CD14-positive monocyte (primary cell): ENCODE measurements at regions not wholly inside any gene's neighbourhood (a gene's known extent, or its start where the extent isn't known, plus 50 kb on each side); places are given as distances from the start of the nearest gene placed in this dataset.

Experiments used
- DNase-seq, 3 donors: peaks; one replicate each; pipeline ENCODE4 v3.0.0-alpha.2; 2011 to 2022
- H2AFZ ChIP-seq: 2 replicates; pipeline ENCODE4 v1.6.0; 2012; ENCODE audit warnings: mild to moderate bottlenecking, low read depth, low read length, inconsistent platforms; ENCODE audit not compliant: insufficient read depth, poor library complexity, severe bottlenecking
- H3K27ac ChIP-seq, 2 donors: 1 replicate in 1 of 2; 2 replicates in 1 of 2; pipeline ENCODE4 v1.5.1; 2012 to 2013; ENCODE audit warnings: low read length in 2 of 2, control low read depth in 1 of 2, inconsistent platforms in 1 of 2, low read depth in 1 of 2, mild to moderate bottlenecking in 1 of 2
- H3K27me3 ChIP-seq, 2 donors: one replicate each; pipeline versions ENCODE4 v1.6.0 to v1.6.1; 2011 to 2013; ENCODE audit warnings: low read length in 2 of 2; ENCODE audit not compliant: control insufficient read depth in 2 of 2, insufficient read depth in 2 of 2
- H3K36me3 ChIP-seq, 2 donors: replicated peaks in 1 of 2; 1 replicate in 1 of 2; 2 replicates in 1 of 2; pipeline versions ENCODE4 v1.5.1 to v1.6.1; 2012 to 2013; ENCODE audit warnings: low read length in 2 of 2, control low read depth in 1 of 2, inconsistent platforms in 1 of 2, mild to moderate bottlenecking in 1 of 2; ENCODE audit not compliant: insufficient read depth in 2 of 2, control insufficient read depth in 1 of 2
- H3K4me1 ChIP-seq, 2 donors: 1 replicate in 1 of 2; 2 replicates in 1 of 2; pipeline versions ENCODE4 v1.5.1 to v1.6.1; 2012 to 2013; ENCODE audit warnings: low read length in 2 of 2, control low read depth in 1 of 2, inconsistent platforms in 1 of 2, mild to moderate bottlenecking in 1 of 2, moderate library complexity in 1 of 2; ENCODE audit not compliant: insufficient read depth in 2 of 2, control insufficient read depth in 1 of 2
- H3K4me2 ChIP-seq: replicated peaks from 2 replicates; pipeline ENCODE3; 2012; ENCODE audit warnings: low read length, moderate library complexity, mild to moderate bottlenecking; ENCODE audit not compliant: poor library complexity, severe bottlenecking; ENCODE audit errors: extremely low read depth
- H3K4me3 ChIP-seq, 3 experiments: fragments of 200-600 bp in 1 of 3; sonication (generic) in 1 of 3; replicated peaks in 1 of 3; 1 replicate in 2 of 3; 2 replicates in 1 of 3; pipeline ENCODE4 v1.5.1; 2011 to 2013; ENCODE audit warnings: low read length in 3 of 3, mild to moderate bottlenecking in 3 of 3, control low read depth in 2 of 3, low read depth in 2 of 3, inconsistent platforms in 1 of 3, moderate library complexity in 1 of 3
- H3K79me2 ChIP-seq: 2 replicates; pipeline ENCODE4 v1.6.0; 2012; ENCODE audit warnings: mild to moderate bottlenecking, control low read depth, inconsistent platforms, low read length, moderate library complexity; ENCODE audit not compliant: insufficient read depth
- H3K9ac ChIP-seq: 2 replicates; pipeline ENCODE4 v1.6.0; 2017; ENCODE audit warnings: low read length, mild to moderate bottlenecking; ENCODE audit not compliant: insufficient read depth, poor library complexity, severe bottlenecking
- H3K9me3 ChIP-seq, 2 donors: replicated peaks in 1 of 2; 1 replicate in 1 of 2; 2 replicates in 1 of 2; pipeline versions ENCODE4 v1.5.1 to v1.6.1; 2012 to 2013; ENCODE audit warnings: low read length in 2 of 2, control low read depth in 1 of 2; ENCODE audit not compliant: control insufficient read depth in 1 of 2, insufficient read depth in 1 of 2
- H4K20me1 ChIP-seq: 2 replicates; pipeline ENCODE4 v1.6.0; 2012; ENCODE audit warnings: mild to moderate bottlenecking, low read length, control low read depth, moderate library complexity; ENCODE audit not compliant: insufficient read depth
- H3K27ac Mint-ChIP-seq, 7 donors: one replicate each; pipeline ENCODE4 v1.8.0; 2020; ENCODE audit warnings: mild to moderate bottlenecking in 7 of 7, mixed read lengths in 7 of 7, moderate library complexity in 6 of 7, inconsistent platforms in 2 of 7
- H3K27me3 Mint-ChIP-seq, 3 donors: one replicate each; pipeline ENCODE4 v1.8.0; 2021 to 2022; ENCODE audit warnings: low read depth in 3 of 3, mild to moderate bottlenecking in 3 of 3, mixed read lengths in 3 of 3, moderate library complexity in 3 of 3, inconsistent platforms in 1 of 3
- H3K36me3 Mint-ChIP-seq, 2 donors: one replicate each; pipeline ENCODE4 v1.8.0; 2020; ENCODE audit warnings: mixed read lengths in 2 of 2, inconsistent platforms in 1 of 2, mild to moderate bottlenecking in 1 of 2
- H3K4me1 Mint-ChIP-seq: one replicate; pipeline ENCODE4 v1.8.0; 2020; ENCODE audit warnings: mild to moderate bottlenecking, mixed read lengths
- H3K4me3 Mint-ChIP-seq, 2 donors: one replicate each; pipeline ENCODE4 v1.8.0; 2020; ENCODE audit warnings: mild to moderate bottlenecking in 2 of 2, mixed read lengths in 2 of 2, moderate library complexity in 1 of 2
- H3K9me3 Mint-ChIP-seq, 7 donors: one replicate each; pipeline ENCODE4 v1.8.0; 2020 to 2022; ENCODE audit warnings: mixed read lengths in 7 of 7, mild to moderate bottlenecking in 6 of 7, moderate library complexity in 6 of 7, inconsistent platforms in 2 of 7
- WGBS: methylation state at CpG from one replicate; pipeline ENCODE4 v1.1.5; 2013; ENCODE audit warnings: missing lambda C conversion rate; ENCODE audit not compliant: insufficient coverage; 5-methylcytosine and 5-hydroxymethylcytosine counted together
- intact Hi-C, 2 donors: fragments of 100-400 bp; cut with micrococcal nuclease; formaldehyde crosslinking; loops; one replicate each; pipeline versions ENCODE4 v1.15.0 to v1.15.1; 2023
- TF ChIP-seq, protein P1 (sequence below): fragments of 200-600 bp; IDR thresholded peaks from one replicate; pipeline ENCODE4 v1.8.0; 2022; ENCODE audit warnings: antibody characterized with exemption, mild to moderate bottlenecking

DNA sequence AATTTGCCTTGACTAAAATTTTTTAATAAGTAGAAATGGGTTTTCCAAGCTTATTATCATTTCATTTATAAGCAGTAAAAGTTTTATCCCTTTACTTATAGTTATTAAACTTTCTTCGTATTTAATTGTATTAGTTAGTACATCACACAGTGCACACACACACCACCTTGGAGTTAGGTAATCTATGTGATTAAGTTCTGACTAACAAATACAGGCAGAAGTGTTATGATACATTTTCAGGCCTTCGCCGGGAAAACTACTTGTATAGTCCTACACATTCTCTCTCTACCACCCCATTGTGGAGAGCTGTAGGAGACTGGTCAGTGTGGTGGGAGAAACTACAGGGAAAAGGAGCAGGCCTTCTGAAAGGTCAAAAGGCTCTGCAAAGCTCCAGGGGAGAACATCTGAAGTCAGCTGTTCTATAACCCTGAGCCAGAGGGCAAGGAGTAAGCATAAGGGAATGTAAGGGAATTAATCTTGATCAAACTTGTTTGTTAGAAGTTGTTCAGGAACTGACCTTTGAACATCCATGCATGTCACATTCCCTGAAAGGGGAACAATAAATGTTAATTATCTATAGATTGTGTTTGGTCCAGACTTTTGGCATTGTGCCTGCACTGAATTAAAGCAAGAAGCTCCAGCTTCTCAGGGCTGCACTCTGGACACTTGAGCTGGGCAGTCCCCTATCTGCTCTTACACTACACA, 231.7 kb downstream of the FSIP2 start:
- Histone ChIP-seq H3K79me2 (no peaks in the 10 kb centered on the region), H2AFZ (no peak overlapping the region)

DNA sequence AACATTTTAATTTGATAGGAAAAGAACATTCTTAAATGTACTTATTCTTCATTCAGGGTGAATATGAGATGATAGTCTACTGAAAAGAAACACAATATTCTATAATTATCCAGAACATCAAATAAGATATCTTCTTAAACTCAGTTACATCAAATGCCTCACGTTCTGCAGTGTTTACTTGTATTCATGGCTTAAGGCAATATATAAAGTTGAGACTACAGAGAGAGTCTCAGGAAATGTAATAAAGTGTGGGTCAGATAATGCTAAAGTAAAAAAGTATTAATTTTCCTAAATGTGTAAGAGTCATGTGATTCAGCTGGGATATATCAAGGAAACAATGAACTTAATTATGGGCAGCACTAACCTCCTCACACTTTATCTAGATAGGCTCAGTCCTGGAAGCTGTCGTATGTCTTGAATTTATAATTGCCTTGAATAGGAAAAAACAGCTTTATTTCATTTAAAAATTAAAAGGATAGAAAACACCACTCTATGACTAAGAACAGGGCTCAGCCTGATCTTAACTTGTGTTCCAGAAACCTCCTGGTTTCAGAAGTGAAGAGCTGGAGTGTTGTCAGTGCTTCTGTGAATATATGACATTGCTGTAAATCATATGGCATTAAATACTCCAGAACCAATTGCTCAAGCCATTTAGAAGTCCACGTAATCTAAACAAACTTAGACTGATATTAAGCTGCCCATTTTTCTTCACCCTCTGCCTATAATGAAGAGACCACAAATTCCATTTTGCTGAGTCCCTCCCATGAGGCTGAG, 240.2 kb downstream of the FSIP2 start:
- Histone ChIP-seq H3K36me3 (no peaks in the 10 kb centered on the region), H3K4me2 (no peak overlapping the region), H3K79me2 (no peaks in the 10 kb centered on the region), H3K9me3 (no peaks in the 10 kb centered on the region), H3K4me1 (no peaks in the 10 kb centered on the region), H3K4me3 (no peak overlapping the region), H3K27me3 (no peaks in the 10 kb centered on the region), H4K20me1 (no peaks in the 10 kb centered on the region), H3K27ac (no peak overlapping the region), H3K9ac (no peak overlapping the region), H2AFZ (no peak overlapping the region)
- H3K4me1 Mint-ChIP-seq: no peaks in the 10 kb centered on the region
- intact Hi-C loops: no loop called here
- no peak overlapping the region for H3K27ac Mint-ChIP-seq
- no peaks in the 10 kb centered on the region for H3K36me3 Mint-ChIP-seq
- H3K9me3 Mint-ChIP-seq: peaks cover 0 to 4% (median 2%) of the 10 kb centered on the region in 7 donors
- TF ChIP-seq, protein P1, sequence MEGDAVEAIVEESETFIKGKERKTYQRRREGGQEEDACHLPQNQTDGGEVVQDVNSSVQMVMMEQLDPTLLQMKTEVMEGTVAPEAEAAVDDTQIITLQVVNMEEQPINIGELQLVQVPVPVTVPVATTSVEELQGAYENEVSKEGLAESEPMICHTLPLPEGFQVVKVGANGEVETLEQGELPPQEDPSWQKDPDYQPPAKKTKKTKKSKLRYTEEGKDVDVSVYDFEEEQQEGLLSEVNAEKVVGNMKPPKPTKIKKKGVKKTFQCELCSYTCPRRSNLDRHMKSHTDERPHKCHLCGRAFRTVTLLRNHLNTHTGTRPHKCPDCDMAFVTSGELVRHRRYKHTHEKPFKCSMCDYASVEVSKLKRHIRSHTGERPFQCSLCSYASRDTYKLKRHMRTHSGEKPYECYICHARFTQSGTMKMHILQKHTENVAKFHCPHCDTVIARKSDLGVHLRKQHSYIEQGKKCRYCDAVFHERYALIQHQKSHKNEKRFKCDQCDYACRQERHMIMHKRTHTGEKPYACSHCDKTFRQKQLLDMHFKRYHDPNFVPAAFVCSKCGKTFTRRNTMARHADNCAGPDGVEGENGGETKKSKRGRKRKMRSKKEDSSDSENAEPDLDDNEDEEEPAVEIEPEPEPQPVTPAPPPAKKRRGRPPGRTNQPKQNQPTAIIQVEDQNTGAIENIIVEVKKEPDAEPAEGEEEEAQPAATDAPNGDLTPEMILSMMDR: no peak
- no CpG with 5 or more reads among the region's 3 CpGs for WGBS
- H3K27me3 Mint-ChIP-seq: no peaks in the 10 kb centered on the region
- DNase-seq: no peak
- H3K4me3 Mint-ChIP-seq: no peak overlapping the region

More for the DNA sequence above, 231.7 kb downstream of the FSIP2 start:
- H3K27ac Mint-ChIP-seq: peak overlapping the region in 1 of 7 donors; percentile 6
- TF ChIP-seq, protein P1: no peak
- Histone ChIP-seq H3K27me3 (no peaks in the 10 kb centered on the region), H3K36me3 (no peaks in the 10 kb centered on the region), H3K27ac (no peak overlapping the region), H3K4me2 (no peak overlapping the region), H4K20me1 (no peaks in the 10 kb centered on the region), H3K9ac (no peak overlapping the region), H3K9me3 (peaks cover 4 to 5% of the 10 kb centered on the region in 2 donors), H3K4me1 (no peaks in the 10 kb centered on the region), H3K4me3 (no peak overlapping the region)
- H3K27me3 Mint-ChIP-seq: no peaks in the 10 kb centered on the region
- no CpG with 5 or more reads among the region's 3 CpGs for WGBS
- no peak for DNase-seq
- no peaks in the 10 kb centered on the region for H3K36me3 Mint-ChIP-seq
- H3K4me3 Mint-ChIP-seq: no peak overlapping the region
- peaks cover 2 to 11% (median 7%) of the 10 kb centered on the region in 7 donors for H3K9me3 Mint-ChIP-seq
- intact Hi-C loops: no loop called here
- no peaks in the 10 kb centered on the region for H3K4me1 Mint-ChIP-seq
